Panc1 (cell line): ENCODE measurements at regions not wholly inside any gene's neighbourhood (a gene's known extent, or its start where the extent isn't known, plus 50 kb on each side); places are given as distances from the start of the nearest gene placed in this dataset.

Source experiments
- ATAC-seq: fragments of 200-7000 bp; cut with Tn5 transposase; 2 replicates; pipeline ENCODE4 v1.9.1; 2020; ENCODE audit warnings: mild to moderate bottlenecking, moderate library complexity
- BruUV-seq: library from RNA; stranded (reverse); fragments of 400-500 nt; replicated peaks from 2 replicates; lab custom pipeline; 2021; lab: Mats Ljungman, UMichigan
- CTCF ChIA-PET: fragments of 300-600 bp; sonication (Branson Sonifier 250); formaldehyde crosslinking; loops from one replicate; lab custom pipeline; 2022; ENCODE audit warnings: antibody characterized with exemption; lab: Charles Lee
- POLR2A ChIA-PET: fragments of 300-600 bp; sonication (Branson Sonifier 250); formaldehyde crosslinking; loops from one replicate; lab custom pipeline; 2022; ENCODE audit warnings: antibody characterized with exemption; lab: Charles Lee
- DNase-seq: peaks from one replicate; pipeline ENCODE4 v3.0.0-alpha.2; 2010; ENCODE audit warnings: low read depth, low spot score
- H3K27ac ChIP-seq: 2 replicates; pipeline ENCODE4 v1.5.1; 2011; ENCODE audit warnings: mild to moderate bottlenecking, low read length, inconsistent platforms
- H3K27me3 ChIP-seq: fragments of 200-500 bp; sonication (Bioruptor generic); 2 replicates; pipeline ENCODE4 v1.6.0; 2014; ENCODE audit warnings: low read length, inconsistent platforms; ENCODE audit not compliant: control insufficient read depth, insufficient read depth
- H3K36me3 ChIP-seq: fragments of 200-500 bp; sonication (Bioruptor generic); 2 replicates; pipeline ENCODE4 v1.5.1; 2014; ENCODE audit warnings: inconsistent platforms, mild to moderate bottlenecking, low read length, moderate library complexity; ENCODE audit not compliant: control insufficient read depth, insufficient read depth
- H3K4me1 ChIP-seq: 2 replicates; pipeline ENCODE4 v1.5.1; 2011; ENCODE audit warnings: inconsistent platforms, mild to moderate bottlenecking, low read length, moderate library complexity; ENCODE audit not compliant: control insufficient read depth, insufficient read depth
- H3K4me3 ChIP-seq, 2 experiments: 2 replicates each; pipeline ENCODE4 v1.5.1; 2011 to 2012; ENCODE audit warnings: low read depth in 2 of 2, low read length in 2 of 2, mild to moderate bottlenecking in 2 of 2, inconsistent platforms in 1 of 2, moderate library complexity in 1 of 2
- H3K9me3 ChIP-seq: fragments of 200-500 bp; sonication (Bioruptor generic); 2 replicates; pipeline ENCODE4 v1.5.1; 2014; ENCODE audit warnings: low read depth, mild to moderate bottlenecking, inconsistent platforms, low read length, moderate library complexity; ENCODE audit not compliant: control insufficient read depth, insufficient read depth
- CTCF ChIP-seq: fragments of 450-650 bp; IDR thresholded peaks from 2 replicates; pipeline ENCODE4 v1.5.1; 2017; ENCODE audit warnings: mild to moderate bottlenecking
- POLR2AphosphoS5 ChIP-seq: IDR thresholded peaks from 2 replicates; pipeline ENCODE4 v1.6.1; 2012; ENCODE audit warnings: mild to moderate bottlenecking, low read depth, low read length, moderate library complexity
- REST ChIP-seq, 2 experiments: IDR thresholded peaks; 2 replicates each; pipeline ENCODE4 v1.6.1; 2011 to 2012; ENCODE audit warnings: low read depth in 2 of 2, control low read depth in 1 of 2, low read length in 1 of 2, mild to moderate bottlenecking in 1 of 2, moderate library complexity in 1 of 2; ENCODE audit not compliant: insufficient read depth in 1 of 2
- SIN3A ChIP-seq: IDR thresholded peaks from 2 replicates; pipeline ENCODE4 v1.6.1; 2012; ENCODE audit warnings: low read depth, mild to moderate bottlenecking, low read length, moderate library complexity, borderline replicate concordance; ENCODE audit not compliant: insufficient read depth
- TCF7L2 ChIP-seq: IDR thresholded peaks from 2 replicates; pipeline ENCODE4 v1.6.1; 2011; ENCODE audit warnings: mild to moderate bottlenecking, low read depth, low read length, inconsistent platforms
- in situ Hi-C: cut with HindIII; loops from 2 replicates; pipeline ENCODE4 v1.10.0; 2016; ENCODE audit warnings: low sequenced_read_pairs, low pct_unique_long_range_greater_than_20kb
- intact Hi-C: fragments of 100-400 bp; cut with micrococcal nuclease; formaldehyde crosslinking; loops from one replicate; pipeline ENCODE4 v1.10.0; 2022; ENCODE audit not compliant: unreplicated experiment

GRCh38 chr5:12901696-12902095 lies 997.5 kb upstream of the CTNND2 start:
- no peaks in the 10 kb centered on the region for H3K27me3 ChIP-seq
- no peak for ATAC-seq
- in situ Hi-C loops: no loop called here
- ChIA-PET CTCF (no interaction called here), POLR2A (no interaction called here)
- H3K4me1 ChIP-seq: no peaks in the 10 kb centered on the region
- intact Hi-C loops: no loop called here
- no peak overlapping the region for H3K4me3 ChIP-seq
- no peak overlapping the region for H3K27ac ChIP-seq
- no peak for DNase-seq
- no peak for TF ChIP-seq CTCF
- no peak for TF ChIP-seq SIN3A
- TF ChIP-seq POLR2AphosphoS5: no peak
- no peak for TF ChIP-seq REST (IDR thresholded peaks at IDR 0.05; ENCODE audit: insufficient read depth in 1 of 2, low read depth in 2 of 2, low read length in 1 of 2)
- no peak for TF ChIP-seq TCF7L2
- no peaks in the 10 kb centered on the region for H3K36me3 ChIP-seq
- H3K9me3 ChIP-seq: no peaks in the 10 kb centered on the region
- BruUV-seq: no TSS peak

- Histone ChIP-seq H3K36me3 (no peaks in the 10 kb centered on the region), H3K27me3 (no peaks in the 10 kb centered on the region), H3K27ac (no peak overlapping the region), H3K4me3 (no peak overlapping the region), H3K9me3 (no peaks in the 10 kb centered on the region), H3K4me1 (no peaks in the 10 kb centered on the region)
- DNase-seq: no peak
- intact Hi-C loops (no loop called here), in situ Hi-C loops (no loop called here)
- ChIA-PET POLR2A (no interaction called here), CTCF (no interaction called here)
- no peak for ATAC-seq
- TF ChIP-seq SIN3A (no peak), POLR2AphosphoS5 (no peak), CTCF (no peak), REST (IDR thresholded peaks at IDR 0.05; ENCODE audit: insufficient read depth in 1 of 2, low read depth in 2 of 2, low read length in 1 of 2) (no peak), TCF7L2 (no peak)
- no TSS peak for BruUV-seq
Measured at GRCh38 chr5:12896086-12896485, 991.8 kb upstream of the CTNND2 start.
